ENCODE measurements at regions not wholly inside any gene's neighbourhood (a gene's known extent, or its start where the extent isn't known, plus 50 kb on each side); places are given as distances from the start of the nearest gene placed in this dataset.

DNA sequence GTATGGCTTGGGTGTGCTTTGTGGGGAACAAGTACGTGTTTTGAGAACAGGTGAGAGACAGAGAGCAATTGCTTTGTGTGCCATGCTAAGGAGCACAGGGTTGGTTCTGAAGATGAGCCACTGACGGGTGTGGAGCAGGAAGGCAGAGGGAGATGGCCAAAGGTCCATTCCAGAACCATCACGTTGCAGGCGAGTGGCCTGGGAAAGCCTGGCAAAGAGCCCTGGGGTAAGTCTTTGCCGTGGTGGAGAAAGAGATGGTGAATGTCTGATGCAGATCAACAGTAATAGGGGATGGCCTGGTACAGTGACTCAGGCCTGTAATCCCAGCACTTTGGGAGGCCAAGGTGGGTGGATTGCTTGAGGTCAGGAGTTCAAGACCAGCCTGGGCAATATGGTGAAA, 93.5 kb upstream of the ZNF521 start:
- no peak for DNase-seq (ENCODE audit: low spot score)

DNA sequence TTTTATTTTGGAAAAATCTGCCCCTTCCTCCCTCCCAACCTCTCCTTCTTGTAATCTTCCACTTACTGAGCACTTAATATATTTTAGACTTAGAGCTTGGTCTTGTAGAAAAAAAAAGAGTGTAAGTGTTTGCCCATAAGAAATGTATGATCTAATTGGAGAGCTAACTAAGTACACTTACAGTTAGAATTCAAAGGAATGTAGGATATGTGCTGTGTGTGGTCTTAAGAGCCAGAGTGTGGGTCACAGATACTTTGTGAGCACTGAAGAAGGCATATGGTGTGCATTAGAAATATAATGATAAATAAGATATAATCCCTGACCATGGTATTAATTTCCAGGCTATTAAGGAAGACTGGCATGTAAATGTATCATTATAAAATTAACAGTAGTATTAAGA, 91.8 kb upstream of the ZNF521 start:
- DNase-seq (ENCODE audit: low spot score) = no peak

DNA sequence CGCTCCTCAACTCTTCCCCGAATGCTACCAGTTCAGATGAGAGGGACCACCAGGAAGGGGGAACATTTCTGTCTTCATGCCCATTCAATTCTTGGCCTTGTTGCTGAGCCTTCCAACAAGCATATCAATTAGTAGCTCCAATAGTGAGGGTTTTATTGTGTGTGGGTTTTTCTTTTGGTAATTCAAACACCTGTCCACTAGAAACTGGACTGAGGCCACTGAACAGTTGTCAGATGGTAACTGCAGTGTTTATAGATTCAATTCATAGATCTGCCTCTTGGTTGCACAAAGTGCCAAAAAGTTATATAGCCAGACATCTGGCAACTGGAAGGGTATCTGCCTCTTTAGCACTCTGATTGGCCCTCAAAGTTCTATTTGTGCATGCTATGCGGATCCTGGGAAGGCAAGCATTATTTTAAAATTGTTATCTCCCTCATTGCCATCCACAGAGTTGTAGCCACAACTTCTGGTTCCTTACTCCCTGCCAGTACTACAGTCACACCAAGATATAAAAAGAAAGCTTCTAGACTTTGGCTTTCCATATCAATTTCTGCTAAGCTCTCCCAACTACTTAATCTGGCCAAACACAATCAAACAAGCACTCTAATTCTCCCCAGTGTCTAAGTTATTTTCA, 83.3 kb upstream of the ZNF521 start:
- no peak for DNase-seq (ENCODE audit: low spot score)

DNA sequence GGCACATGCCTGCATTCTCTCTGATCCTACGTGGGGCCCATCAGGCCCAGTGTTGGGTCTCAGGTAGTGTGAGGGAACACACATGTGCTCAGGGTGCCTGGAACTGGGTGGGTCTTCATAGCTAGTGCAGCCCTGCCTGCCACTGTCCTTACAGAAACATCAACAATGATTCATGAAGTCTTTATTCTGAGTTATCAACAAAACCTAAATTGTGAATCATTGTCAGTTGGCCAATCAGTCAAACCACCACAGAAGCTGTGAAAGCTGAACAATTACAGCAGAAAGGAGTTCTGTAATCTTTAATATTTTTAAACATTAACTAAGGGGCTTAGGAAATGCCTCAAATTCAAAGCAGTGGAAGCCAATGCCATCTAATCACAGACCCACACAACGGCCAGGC, 82.8 kb upstream of the ZNF521 start:
- DNase-seq (ENCODE audit: low spot score) = peak; percentile 61

DNA sequence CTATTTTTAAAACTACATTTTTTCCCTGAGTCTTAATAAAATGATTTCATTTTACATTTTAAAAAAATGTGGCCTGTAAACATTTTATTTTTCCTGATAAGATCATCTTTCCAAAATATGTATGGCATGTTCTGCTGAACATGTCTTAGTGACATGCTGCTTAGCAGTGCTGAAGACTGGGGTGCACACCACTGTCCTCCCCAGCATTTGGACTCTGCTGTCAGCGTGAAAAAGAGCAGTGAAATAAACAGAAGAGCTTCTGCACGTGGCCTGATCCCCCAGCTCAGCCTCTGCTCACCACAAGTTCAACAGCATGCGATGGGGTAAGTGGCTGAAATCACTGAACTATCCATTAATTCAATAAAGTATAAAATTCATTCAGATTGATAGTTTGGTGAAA, 81.6 kb upstream of the ZNF521 start:
- no peak for DNase-seq (ENCODE audit: low spot score)

DNA sequence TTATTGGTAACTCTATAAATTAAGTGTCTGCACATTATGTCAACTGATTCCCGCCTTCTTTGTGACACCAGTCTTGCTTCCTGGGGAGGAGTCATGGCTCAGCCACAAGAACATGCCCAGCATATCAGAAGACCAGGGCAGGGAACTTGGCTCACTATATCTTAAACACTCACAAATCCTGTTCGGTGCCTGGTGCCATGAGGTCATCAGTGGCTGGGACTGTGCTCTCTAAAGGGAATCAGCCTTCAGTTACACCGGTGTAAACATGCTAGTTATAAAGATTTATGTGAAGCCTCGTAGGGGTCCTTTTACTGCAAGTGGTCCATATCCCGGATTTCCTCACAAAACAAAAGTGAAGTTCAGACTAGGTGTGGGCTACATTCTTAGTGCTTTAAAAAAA, 73.1 kb upstream of the ZNF521 start:
- DNase-seq (ENCODE audit: low spot score) = no peak

DNA sequence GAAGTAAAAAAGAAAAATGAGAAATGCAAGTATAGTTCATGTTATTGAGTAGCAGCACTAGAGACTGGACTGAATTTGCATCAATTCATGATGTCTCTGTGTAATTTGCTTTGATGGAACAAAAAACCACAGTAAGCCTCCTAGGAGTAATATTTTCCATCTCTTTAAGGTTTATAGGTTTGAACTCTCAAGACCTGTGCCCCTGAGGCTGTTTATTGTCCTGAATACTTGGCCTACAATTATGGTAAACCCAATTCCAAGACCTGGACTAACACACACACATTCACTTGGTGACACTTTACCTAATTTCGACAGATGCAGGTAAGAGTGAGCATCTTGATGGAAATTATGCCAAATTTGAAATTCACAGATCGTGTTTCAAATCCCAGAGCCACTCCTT, 71.8 kb upstream of the ZNF521 start:
- no peak for DNase-seq (ENCODE audit: low spot score)

DNA sequence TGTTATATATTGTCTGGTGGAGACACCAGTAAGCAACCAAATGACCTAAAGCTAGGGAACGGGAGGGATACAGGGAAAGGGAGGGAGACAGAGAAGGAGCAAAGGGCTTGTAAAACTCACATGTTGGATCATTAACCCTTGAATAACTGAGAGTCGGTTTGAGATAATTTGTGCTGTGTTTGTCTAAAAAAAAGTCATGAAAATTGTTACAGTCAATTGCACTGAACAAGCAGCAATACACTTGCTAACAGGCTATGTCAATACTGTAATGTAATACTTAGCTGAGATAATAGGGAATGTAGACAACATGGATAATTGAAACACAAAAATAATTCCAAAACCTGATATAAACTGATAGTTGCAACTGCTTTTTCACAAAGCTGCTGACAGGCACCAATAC, 71.3 kb upstream of the ZNF521 start:
- DNase-seq (ENCODE audit: low spot score) = no peak

DNA sequence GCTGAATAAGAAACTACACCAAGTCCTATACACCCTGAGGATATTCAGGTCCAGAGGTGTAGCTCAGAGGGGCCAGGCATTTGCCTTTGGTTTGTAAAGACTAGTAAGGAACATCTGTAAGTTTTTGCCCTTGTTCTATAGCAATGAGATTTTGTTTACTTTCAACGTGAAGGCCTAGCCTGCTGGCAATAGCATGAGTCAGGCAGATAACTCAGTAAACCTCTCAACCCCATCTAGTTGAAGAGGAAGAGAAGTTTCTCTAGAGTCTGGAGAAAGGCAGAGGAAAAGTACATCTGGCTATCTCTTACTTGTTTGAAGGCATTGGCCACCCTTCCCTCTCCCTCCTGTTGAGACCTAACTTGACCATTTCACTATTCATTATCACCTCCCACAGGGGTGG, 70.3 kb upstream of the ZNF521 start:
- no peak for DNase-seq (ENCODE audit: low spot score)

DNA sequence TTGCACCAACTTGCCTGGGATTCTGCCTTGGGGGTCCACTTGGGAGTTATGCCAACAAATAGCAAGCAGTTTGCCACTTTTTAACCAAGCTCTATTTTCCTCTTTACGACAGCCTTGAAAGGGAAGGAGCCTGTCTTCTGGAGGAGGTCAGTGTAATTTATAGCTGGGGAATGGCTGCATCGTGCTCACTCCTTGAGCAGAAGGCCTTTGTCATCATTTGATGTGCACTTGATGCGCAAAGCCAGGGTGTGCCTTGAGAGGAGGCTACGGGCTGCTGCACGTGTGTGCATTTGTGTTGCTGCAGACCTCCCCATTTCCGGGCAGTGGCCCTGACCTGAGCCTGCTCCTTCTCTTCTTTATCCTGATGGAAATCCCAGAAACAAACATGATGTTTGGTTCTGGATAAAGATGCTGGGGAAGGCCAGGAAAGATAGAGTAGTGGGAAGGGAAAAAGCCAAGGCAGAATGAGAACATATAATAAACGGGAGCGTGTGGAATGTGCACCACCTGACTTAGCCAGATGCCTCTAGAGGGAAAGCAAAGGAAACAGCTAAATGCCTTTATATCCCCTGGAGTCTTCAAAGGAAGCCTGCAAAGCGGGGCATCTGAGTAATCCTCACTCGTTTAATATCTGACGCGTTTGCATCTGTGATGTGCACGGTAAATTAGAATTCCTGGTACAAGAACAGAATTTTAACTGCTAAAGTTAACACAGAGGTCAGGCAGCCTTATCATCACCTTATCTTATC, 68.3 kb upstream of the ZNF521 start:
- DNase-seq (ENCODE audit: low spot score) = no peak

DNA sequence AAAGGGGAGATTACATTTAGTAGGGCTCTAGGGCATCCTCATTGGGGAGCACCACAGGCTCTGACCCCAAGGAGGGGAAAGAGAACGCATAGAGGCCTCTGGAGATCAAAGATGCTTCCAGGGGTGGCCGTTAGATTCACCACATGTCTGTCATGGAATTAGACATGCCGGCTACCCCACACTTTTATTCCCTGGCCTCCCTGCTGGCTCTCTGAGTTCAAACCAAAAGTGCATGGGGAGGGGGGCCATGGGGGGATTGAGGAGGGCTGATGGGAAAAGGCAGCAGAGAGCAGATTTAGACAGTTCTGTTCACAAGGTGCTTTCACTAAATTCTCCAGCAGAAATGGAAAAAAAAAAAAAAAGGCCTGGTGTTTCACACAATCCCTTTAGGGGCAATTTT, 64.4 kb upstream of the ZNF521 start:
- DNase-seq (ENCODE audit: low spot score) = no peak

DNA sequence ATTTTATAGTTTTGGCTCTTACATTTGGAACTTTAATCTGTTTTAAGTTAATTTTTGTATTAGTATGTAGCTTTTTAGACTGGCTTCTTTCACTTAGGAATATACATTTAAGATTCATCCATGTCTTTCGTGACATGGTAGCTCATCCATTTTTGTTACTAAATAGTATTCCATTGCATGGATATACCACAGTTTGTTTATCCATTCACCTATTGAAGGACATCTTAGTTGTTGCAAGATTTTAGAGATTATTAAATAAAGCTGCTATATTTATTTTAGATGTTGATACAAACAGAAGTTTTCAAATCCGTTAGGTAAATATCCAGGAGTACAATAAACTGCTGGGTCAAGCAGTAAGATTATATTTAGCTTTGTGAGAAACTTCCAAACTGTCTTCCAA, 58.0 kb upstream of the ZNF521 start:
- no peak for DNase-seq (ENCODE audit: low spot score)

DNA sequence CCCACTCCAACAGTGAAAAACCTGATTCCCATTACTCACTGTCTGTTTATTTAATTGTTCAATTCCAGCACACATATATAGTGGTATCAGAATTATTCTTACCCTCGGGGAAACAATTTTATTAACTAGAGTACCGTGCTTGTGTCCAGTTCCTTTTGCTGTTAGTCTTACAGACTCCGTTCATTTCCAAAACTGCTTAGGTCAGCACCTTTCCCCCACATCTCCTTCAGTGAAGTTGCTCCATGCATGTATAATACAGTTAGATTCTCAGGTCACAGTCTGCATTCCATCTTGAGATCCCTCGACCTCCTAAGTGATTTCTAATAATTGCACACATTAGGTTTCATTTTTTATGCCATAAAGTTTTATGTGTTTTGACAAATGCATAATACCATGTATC, 56.3 kb upstream of the ZNF521 start:
- DNase-seq (ENCODE audit: low spot score) = no peak
